A549 (cell line): ENCODE measurements at regions not wholly inside any gene's neighbourhood (a gene's known extent, or its start where the extent isn't known, plus 50 kb on each side); places are given as distances from the start of the nearest gene placed in this dataset.
"Not testable (repeated sequence)": the region's sequence is repeated elsewhere in the genome, so short reads cannot be mapped to it uniquely, and the experiment has no call there.

ENCODE experiments used
- ATAC-seq, 2 experiments: fragments of 200-7000 bp in 1 of 2; fragments of >200 bp in 1 of 2; cut with Nextera tagmentation in 1 of 2; cut with Tn5 transposase in 1 of 2; 3 replicates each; pipeline versions ENCODE4 v1.8.0 to v1.9.1; 2018 to 2020; ENCODE audit warnings: mild to moderate bottlenecking in 1 of 2, moderate library complexity in 1 of 2
- CTCF ChIA-PET: fragments of 300-600 bp; sonication (Branson Sonifier 250); formaldehyde crosslinking; extraction: SDS; loops from one replicate; lab custom pipeline; 2021; ENCODE audit warnings: antibody characterized with exemption, inconsistent platforms; lab: Yijun Ruan, JAX
- POLR2A ChIA-PET: fragments of 350-600 bp; formaldehyde crosslinking; extraction: SDS; loops from one replicate; lab custom pipeline; 2021; ENCODE audit warnings: antibody characterized with exemption, inconsistent platforms; lab: Yijun Ruan, JAX
- DNase-seq, 2 experiments: peaks; one replicate each; pipeline versions ENCODE4 v3.0.0 to v3.0.0-alpha.2; 2011 to 2016; ENCODE audit warnings: low read depth in 1 of 2, low spot score in 1 of 2
- FAIRE-seq: peaks from 2 replicates; lab custom pipeline; 2011; peaks lifted over from hg19 to GRCh38; lab: Jason Lieb, UNC
- H3K27ac ChIP-seq, 2 experiments: fragments of >200 bp; sonication (Bioruptor Twin); formaldehyde crosslinking; 3 replicates each; pipeline ENCODE4 v1.5.1; 2016 to 2017
- H3K4me1 ChIP-seq: fragments of >200 bp; sonication (Bioruptor Twin); formaldehyde crosslinking; 3 replicates; pipeline ENCODE4 v1.6.1; 2016
- H3K4me2 ChIP-seq: fragments of >200 bp; sonication (Bioruptor Twin); formaldehyde crosslinking; 3 replicates; pipeline ENCODE4 v1.6.1; 2016
- H3K4me3 ChIP-seq: fragments of >200 bp; sonication (Bioruptor Twin); formaldehyde crosslinking; 3 replicates; pipeline ENCODE4 v1.5.1; 2016
- H3K9me3 ChIP-seq: fragments of >200 bp; sonication (Bioruptor Twin); formaldehyde crosslinking; 3 replicates; pipeline ENCODE4 v1.6.1; 2016
- CBX2 ChIP-seq: fragments of 200-600 bp; sonication (generic); IDR thresholded peaks from 2 replicates; pipeline ENCODE4 v1.6.1; 2016; ENCODE audit warnings: low read depth, mild to moderate bottlenecking, borderline replicate concordance
- CHD2 ChIP-seq: fragments of 150-350 bp; IDR thresholded peaks from 2 replicates; pipeline ENCODE4 v1.6.1; 2014; ENCODE audit warnings: low read length; ENCODE audit not compliant: partially characterized antibody
- EHF ChIP-seq: fragments of 250-450 bp; sonication (Bioruptor Pico); IDR thresholded peaks from 2 replicates; pipeline ENCODE4 v1.5.0; 2020; ENCODE audit warnings: mild to moderate bottlenecking
- EHMT2 ChIP-seq: fragments of 200-600 bp; sonication (generic); IDR thresholded peaks from 2 replicates; pipeline ENCODE4 v1.6.1; 2016; ENCODE audit warnings: antibody characterized with exemption, low read depth, mild to moderate bottlenecking, moderate library complexity
- EP300 ChIP-seq, 2 experiments: fragments of >200 bp; sonication (Bioruptor Twin); formaldehyde crosslinking; IDR thresholded peaks; 2 replicates in 1 of 2; 3 replicates in 1 of 2; pipeline ENCODE4 v1.6.1; 2016 to 2017
- FOSL2 ChIP-seq, 2 experiments: fragments of 450-650 bp in 1 of 2; fragments of >200 bp in 1 of 2; sonication (Bioruptor Twin) in 1 of 2; formaldehyde crosslinking; IDR thresholded peaks; 2 replicates each; pipeline versions ENCODE4 v1.5.0 to v1.6.1; 2016 to 2020; ENCODE audit warnings: mild to moderate bottlenecking in 1 of 2, moderate library complexity in 1 of 2
- HEYL ChIP-seq: fragments of 250-450 bp; sonication (Bioruptor Pico); IDR thresholded peaks from 2 replicates; pipeline ENCODE4 v1.8.0; 2021; ENCODE audit warnings: mild to moderate bottlenecking, moderate library complexity
- HOXA7 ChIP-seq: fragments of 250-450 bp; sonication (Bioruptor Pico); IDR thresholded peaks from 2 replicates; pipeline ENCODE4 v1.5.0; 2020; ENCODE audit warnings: mild to moderate bottlenecking, moderate library complexity
- HOXB5 ChIP-seq: fragments of 250-450 bp; sonication (Bioruptor Pico); IDR thresholded peaks from 2 replicates; pipeline ENCODE4 v1.5.0; 2020; ENCODE audit warnings: mild to moderate bottlenecking, moderate library complexity
- JUN ChIP-seq, 2 experiments: fragments of >200 bp; sonication (Bioruptor Twin); formaldehyde crosslinking; IDR thresholded peaks; 2 replicates in 1 of 2; 3 replicates in 1 of 2; pipeline ENCODE4 v1.6.1; 2016 to 2017
- JUNB ChIP-seq: fragments of >200 bp; sonication (Bioruptor Twin); formaldehyde crosslinking; IDR thresholded peaks from 2 replicates; pipeline ENCODE4 v1.6.1; 2016
- MYC ChIP-seq: IDR thresholded peaks from 2 replicates; pipeline ENCODE4 v1.6.1; 2012; ENCODE audit warnings: mild to moderate bottlenecking, inconsistent platforms, low read length, improper control_type of control experiment, borderline replicate concordance
- NFE2L2 ChIP-seq: fragments of 150-350 bp; conservative IDR thresholded peaks from 2 replicates; pipeline ENCODE4 v1.6.1; 2014; ENCODE audit warnings: low read length
- NR3C1 ChIP-seq: fragments of >200 bp; sonication (Bioruptor Twin); formaldehyde crosslinking; IDR thresholded peaks from 3 replicates; pipeline ENCODE4 v1.6.1; 2017
- POLR2AphosphoS2 ChIP-seq: conservative IDR thresholded peaks from 2 replicates; pipeline ENCODE4 v1.6.1; 2012; ENCODE audit warnings: low read length, improper control_type of control experiment, inconsistent platforms
- RCOR1 ChIP-seq: fragments of 150-350 bp; IDR thresholded peaks from 2 replicates; pipeline ENCODE4 v1.6.1; 2014; ENCODE audit warnings: antibody characterized with exemption, low read length, low read depth
- RNF2 ChIP-seq: fragments of 200-600 bp; sonication (generic); IDR thresholded peaks from 2 replicates; pipeline ENCODE4 v1.6.1; 2016; ENCODE audit warnings: low read depth, mild to moderate bottlenecking, antibody characterized with exemption, moderate library complexity, borderline replicate concordance
- TFCP2L1 ChIP-seq: fragments of 250-450 bp; sonication (Bioruptor Pico); IDR thresholded peaks from 2 replicates; pipeline ENCODE4 v1.5.0; 2021; ENCODE audit warnings: mild to moderate bottlenecking
- WGBS: methylation state at CpG from one replicate; pipeline ENCODE4 v1.1.6; 2017; ENCODE audit errors: missing lambda C conversion rate; 5-methylcytosine and 5-hydroxymethylcytosine counted together
- TF ChIP-seq, protein P1 (sequence below): fragments of 150-350 bp; IDR thresholded peaks from 2 replicates; pipeline ENCODE4 v1.6.1; 2014; ENCODE audit warnings: low read depth, mild to moderate bottlenecking, low read length
- TF ChIP-seq, protein P2 (sequence below): IDR thresholded peaks from 2 replicates; pipeline ENCODE4 v1.6.1; 2012; ENCODE audit warnings: low read depth, borderline replicate concordance
- TF ChIP-seq, protein P3 (sequence below): IDR thresholded peaks from 2 replicates; pipeline ENCODE4 v1.6.1; 2012
- TF ChIP-seq, protein P4 (sequence below): fragments of >200 bp; sonication (Bioruptor Twin); formaldehyde crosslinking; IDR thresholded peaks from 3 replicates; pipeline ENCODE4 v1.5.1; 2016

DNA sequence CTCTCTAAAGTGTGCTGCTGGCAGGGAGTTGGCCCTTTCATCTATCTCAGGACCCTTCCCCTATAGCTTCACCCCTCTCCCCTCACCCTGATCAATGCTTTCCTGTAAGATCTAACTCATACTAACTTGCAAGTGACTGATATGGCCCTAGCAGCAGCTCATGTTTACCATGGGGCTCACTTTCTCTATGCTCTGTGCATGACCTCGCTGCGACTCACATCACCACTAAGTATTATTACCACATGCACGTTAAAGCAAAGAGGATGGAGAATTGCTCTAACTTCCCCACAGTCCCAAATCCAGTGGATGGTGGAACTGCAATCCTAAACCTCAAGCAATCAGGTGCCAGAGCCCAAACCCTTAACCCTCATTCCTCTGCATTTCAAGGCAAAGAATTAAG lies 626.6 kb downstream of the MID1IP1 start:
- H3K9me3 ChIP-seq: no peaks in the 10 kb centered on the region
- DNase-seq (peak in 1 of 2 experiments; percentile 7), ATAC-seq (peak; percentile 60 to 81; a peak in 5 of 6 replicates)

DNA sequence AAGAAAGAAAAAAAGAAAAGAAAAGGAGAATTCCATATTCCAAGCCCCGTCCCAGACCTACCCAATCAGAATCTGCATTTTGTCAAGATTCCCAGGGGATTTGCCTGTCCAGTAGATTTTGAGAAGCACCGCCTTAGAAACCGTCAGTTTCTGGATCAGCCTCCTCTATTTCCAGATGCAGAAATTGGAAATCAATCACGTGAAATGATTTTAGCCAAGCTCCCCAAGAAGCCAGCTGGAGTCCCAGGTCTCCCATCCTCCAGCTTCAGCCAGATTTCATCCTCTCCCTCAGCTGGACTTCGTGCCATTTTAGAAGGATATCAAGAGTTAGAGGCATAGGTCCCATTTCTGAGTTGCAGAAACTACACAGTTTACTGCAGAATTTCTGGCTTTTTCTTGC lies 629.3 kb downstream of the MID1IP1 start:
- POLR2A ChIA-PET: no interaction called here
- FAIRE-seq: peak; percentile 13
- H3K4me1 ChIP-seq: no peaks in the 10 kb centered on the region
- TF ChIP-seq JUNB (no peak), CHD2 (no peak), TFCP2L1 (CRISPR knock-in tag) (no peak), NR3C1 (no peak), EP300 (IDR thresholded peaks at IDR 0.05) (no peak), HOXA7 (CRISPR knock-in tag) (no peak), RNF2 (no peak), NFE2L2 (no peak)
- TF ChIP-seq, protein P1, sequence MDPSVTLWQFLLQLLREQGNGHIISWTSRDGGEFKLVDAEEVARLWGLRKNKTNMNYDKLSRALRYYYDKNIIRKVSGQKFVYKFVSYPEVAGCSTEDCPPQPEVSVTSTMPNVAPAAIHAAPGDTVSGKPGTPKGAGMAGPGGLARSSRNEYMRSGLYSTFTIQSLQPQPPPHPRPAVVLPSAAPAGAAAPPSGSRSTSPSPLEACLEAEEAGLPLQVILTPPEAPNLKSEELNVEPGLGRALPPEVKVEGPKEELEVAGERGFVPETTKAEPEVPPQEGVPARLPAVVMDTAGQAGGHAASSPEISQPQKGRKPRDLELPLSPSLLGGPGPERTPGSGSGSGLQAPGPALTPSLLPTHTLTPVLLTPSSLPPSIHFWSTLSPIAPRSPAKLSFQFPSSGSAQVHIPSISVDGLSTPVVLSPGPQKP: no peak
- TF ChIP-seq, protein P2, sequence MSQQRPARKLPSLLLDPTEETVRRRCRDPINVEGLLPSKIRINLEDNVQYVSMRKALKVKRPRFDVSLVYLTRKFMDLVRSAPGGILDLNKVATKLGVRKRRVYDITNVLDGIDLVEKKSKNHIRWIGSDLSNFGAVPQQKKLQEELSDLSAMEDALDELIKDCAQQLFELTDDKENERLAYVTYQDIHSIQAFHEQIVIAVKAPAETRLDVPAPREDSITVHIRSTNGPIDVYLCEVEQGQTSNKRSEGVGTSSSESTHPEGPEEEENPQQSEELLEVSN: no peak
- TF ChIP-seq, protein P3, sequence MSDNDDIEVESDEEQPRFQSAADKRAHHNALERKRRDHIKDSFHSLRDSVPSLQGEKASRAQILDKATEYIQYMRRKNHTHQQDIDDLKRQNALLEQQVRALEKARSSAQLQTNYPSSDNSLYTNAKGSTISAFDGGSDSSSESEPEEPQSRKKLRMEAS: no peak
- TF ChIP-seq, all 56 proteins: peak for 0
- H3K4me2 ChIP-seq: no peak overlapping the region
- ATAC-seq: no peak
- no peak overlapping the region for H3K4me3 ChIP-seq
- no peak overlapping the region for H3K27ac ChIP-seq
- DNase-seq: no peak
- H3K9me3 ChIP-seq: no peaks in the 10 kb centered on the region
- CTCF ChIA-PET: interaction anchor here (1.5 kb wide), 1 partner anchor 837 kb away, joined by 3 read pairs; no protein-coding TSS in a partner anchor
- 44% methylated on average over 5 of the region's 5 CpGs for WGBS

More for the DNA sequence above, 626.6 kb downstream of the MID1IP1 start:
- whole genome bisulfite sequencing: 48% methylated on average over 3 of the region's 3 CpGs
- FAIRE-seq: no peak
- H3K4me2 ChIP-seq: 0 out of 3 replicates have a peak overlapping the region, but pooled peaks have one; percentile 10
- no peak overlapping the region for H3K4me3 ChIP-seq
- TF ChIP-seq FOSL2 (IDR thresholded peaks at IDR 0.05) (no peak), FOSL2 (CRISPR knock-in tag; IDR thresholded peaks at IDR 0.05) (no peak), HEYL (CRISPR knock-in tag) (no peak), EP300 (IDR thresholded peaks at IDR 0.05) (no peak), CHD2 (no peak), POLR2AphosphoS2 (no peak)
- TF ChIP-seq, protein P2: no peak
- TF ChIP-seq, protein P4, sequence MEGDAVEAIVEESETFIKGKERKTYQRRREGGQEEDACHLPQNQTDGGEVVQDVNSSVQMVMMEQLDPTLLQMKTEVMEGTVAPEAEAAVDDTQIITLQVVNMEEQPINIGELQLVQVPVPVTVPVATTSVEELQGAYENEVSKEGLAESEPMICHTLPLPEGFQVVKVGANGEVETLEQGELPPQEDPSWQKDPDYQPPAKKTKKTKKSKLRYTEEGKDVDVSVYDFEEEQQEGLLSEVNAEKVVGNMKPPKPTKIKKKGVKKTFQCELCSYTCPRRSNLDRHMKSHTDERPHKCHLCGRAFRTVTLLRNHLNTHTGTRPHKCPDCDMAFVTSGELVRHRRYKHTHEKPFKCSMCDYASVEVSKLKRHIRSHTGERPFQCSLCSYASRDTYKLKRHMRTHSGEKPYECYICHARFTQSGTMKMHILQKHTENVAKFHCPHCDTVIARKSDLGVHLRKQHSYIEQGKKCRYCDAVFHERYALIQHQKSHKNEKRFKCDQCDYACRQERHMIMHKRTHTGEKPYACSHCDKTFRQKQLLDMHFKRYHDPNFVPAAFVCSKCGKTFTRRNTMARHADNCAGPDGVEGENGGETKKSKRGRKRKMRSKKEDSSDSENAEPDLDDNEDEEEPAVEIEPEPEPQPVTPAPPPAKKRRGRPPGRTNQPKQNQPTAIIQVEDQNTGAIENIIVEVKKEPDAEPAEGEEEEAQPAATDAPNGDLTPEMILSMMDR: no peak
- H3K4me1 ChIP-seq: no peaks in the 10 kb centered on the region
- CTCF ChIA-PET: no interaction called here
- no peak overlapping the region for H3K27ac ChIP-seq
- POLR2A ChIA-PET: interaction anchor here (0.5 kb wide), 1 partner anchor 39 kb away, joined by 4 read pairs; no protein-coding TSS in a partner anchor

DNA sequence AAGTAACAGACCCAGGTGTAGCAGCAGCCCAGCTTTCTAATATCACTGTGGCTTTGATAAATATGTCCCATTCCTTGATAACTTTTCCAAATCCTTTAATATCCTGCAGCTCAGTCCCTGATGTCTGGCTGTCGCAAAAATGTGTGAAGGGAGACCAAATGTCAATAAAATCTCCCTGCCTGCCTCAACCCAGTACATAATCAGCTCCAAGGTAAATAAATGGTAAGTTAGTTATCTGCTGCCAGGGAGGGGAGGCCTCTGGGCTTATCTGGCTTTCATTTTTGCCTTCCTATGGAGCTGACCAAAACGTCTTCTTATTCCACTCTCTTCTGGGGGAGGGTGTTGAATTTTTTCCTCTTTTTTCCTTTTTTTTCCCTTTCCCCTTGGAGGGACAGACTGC lies 630.6 kb downstream of the MID1IP1 start:
- WGBS: 12% methylated on average over 2 of the region's 2 CpGs
- Histone ChIP-seq H3K4me2 (no peak overlapping the region), H3K4me1 (no peaks in the 10 kb centered on the region), H3K9me3 (no peaks in the 10 kb centered on the region), H3K27ac (no peak overlapping the region), H3K4me3 (no peak overlapping the region)
- ChIA-PET POLR2A (no interaction called here), CTCF (no interaction called here)
- no peak for TF ChIP-seq EHMT2
- TF ChIP-seq RCOR1: no peak
- TF ChIP-seq FOSL2 (IDR thresholded peaks at IDR 0.05): no peak
- no peak for TF ChIP-seq FOSL2 (CRISPR knock-in tag; IDR thresholded peaks at IDR 0.05)
- TF ChIP-seq CBX2: no peak
- TF ChIP-seq EHF: no peak
- TF ChIP-seq MYC: no peak
- TF ChIP-seq JUN (IDR thresholded peaks at IDR 0.05): no peak
- no peak for TF ChIP-seq RNF2
- no peak for TF ChIP-seq HOXB5 (CRISPR knock-in tag)
- FAIRE-seq (no peak), DNase-seq (no peak), ATAC-seq (no peak)

DNA sequence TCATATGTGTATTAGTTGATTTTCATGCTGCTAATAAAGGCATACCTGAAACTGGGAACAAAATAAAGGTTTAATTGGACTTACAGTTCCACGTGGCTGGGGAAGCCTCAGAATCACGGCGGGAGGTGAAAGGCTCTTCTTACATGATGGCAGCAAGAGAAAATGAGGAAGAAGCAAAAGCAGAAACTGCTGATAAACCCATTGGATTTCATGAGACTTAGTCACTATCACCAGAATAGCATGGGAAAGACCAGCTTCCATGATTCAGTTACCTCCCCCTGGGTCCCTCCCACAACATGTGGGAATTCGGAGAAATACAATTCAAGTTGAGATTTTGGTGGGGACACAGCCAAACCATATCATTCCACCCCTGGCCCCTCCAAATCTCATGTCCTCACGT lies 633.4 kb downstream of the MID1IP1 start:
- 13% methylated on average over 5 of the region's 5 CpGs for WGBS
- FAIRE-seq, ATAC-seq, CTCF ChIA-PET, H3K4me1 ChIP-seq, H3K4me2 ChIP-seq, H3K4me3 ChIP-seq, H3K9me3 ChIP-seq, POLR2A ChIA-PET, H3K27ac ChIP-seq, DNase-seq: not testable (repeated sequence)

DNA sequence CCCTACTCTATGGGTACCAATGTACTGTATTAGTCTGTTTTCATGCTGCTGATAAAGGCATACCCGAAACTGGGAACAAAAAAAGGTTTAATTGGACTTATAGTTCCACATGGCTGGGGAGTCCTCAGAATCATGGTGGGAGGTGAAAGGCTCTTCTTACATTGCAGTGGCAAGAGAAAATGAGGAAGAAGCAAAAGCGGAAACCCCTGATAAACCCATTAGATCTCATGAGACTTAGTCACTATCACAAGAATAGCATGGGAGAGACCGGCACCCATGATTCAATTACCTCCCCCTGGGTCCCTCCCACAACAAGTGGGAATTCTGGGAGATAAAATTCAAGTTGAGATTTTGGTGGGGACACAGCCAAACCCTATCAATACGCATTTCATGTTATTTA lies 635.3 kb downstream of the MID1IP1 start:
- H3K4me1 ChIP-seq, FAIRE-seq, DNase-seq, H3K4me3 ChIP-seq, H3K4me2 ChIP-seq, ATAC-seq, POLR2A ChIA-PET, H3K9me3 ChIP-seq, H3K27ac ChIP-seq, CTCF ChIA-PET: not testable (repeated sequence)
- 43% methylated on average over 4 of the region's 4 CpGs for WGBS
